GM18507 (cell line): ENCODE measurements at regions not wholly inside any gene's neighbourhood (a gene's known extent, or its start where the extent isn't known, plus 50 kb on each side); places are given as distances from the start of the nearest gene placed in this dataset.
"Not testable (repeated sequence)": the region's sequence is repeated elsewhere in the genome, so short reads cannot be mapped to it uniquely, and the experiment has no call there.

Source experiments
- DNase-seq: peaks from one replicate; pipeline ENCODE4 v3.0.0; 2011; ENCODE audit warnings: low read depth; ENCODE audit not compliant: insufficient read length; ENCODE audit errors: extremely low spot score
- FAIRE-seq: peaks from 2 replicates; lab custom pipeline; 2011; peaks lifted over from hg19 to GRCh38; lab: Jason Lieb, UNC

- no peak for DNase-seq
- no peak for FAIRE-seq
Observed at GRCh38 chr6:74408844-74409243, 712.8 kb downstream of the CD109 start.

DNA sequence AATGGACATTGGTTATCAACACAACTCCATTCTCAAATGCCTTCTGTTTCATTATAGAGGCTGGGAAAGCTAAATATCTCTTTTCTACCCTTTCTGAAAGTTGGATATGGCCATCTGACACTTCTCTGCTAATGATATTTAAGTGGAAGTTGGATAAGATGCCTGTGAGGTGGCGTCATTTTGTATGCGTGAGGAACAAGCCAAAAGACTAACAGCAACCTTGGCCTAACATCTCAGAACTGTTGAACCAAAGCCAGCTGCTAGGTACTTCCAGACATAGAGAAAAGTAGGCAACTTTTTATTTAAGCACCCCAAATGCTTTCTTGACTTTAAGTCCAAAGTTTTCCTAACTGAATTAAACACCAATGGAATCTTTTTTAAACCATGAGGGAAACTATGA, 708.4 kb downstream of the CD109 start:
- DNase-seq (no peak), FAIRE-seq (no peak)

- FAIRE-seq = no peak
- DNase-seq = no peak
Observed at GRCh38 chr6:74402781-74403180, 706.8 kb downstream of the CD109 start.

DNA sequence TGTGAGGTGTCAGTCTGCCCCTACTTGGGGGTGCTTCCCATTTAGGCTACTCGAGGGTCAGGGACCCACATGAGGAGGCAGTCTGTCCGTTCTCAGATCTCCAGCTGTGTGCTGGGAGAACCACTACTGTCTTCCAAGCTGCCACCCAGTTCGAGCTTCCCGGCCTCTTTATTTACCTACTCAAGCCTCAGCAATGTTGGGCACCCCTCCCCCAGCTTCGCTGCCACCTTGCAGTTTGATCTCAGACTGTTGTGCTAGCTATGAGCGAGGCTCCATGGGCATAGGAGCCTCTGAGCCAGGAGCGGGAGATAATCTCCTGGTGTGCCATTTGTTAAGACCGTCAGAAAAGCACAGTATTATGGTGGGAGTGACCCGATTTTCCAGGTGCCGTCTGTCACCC, 682.4 kb downstream of the CD109 start:
- DNase-seq, FAIRE-seq: not testable (repeated sequence)

DNA sequence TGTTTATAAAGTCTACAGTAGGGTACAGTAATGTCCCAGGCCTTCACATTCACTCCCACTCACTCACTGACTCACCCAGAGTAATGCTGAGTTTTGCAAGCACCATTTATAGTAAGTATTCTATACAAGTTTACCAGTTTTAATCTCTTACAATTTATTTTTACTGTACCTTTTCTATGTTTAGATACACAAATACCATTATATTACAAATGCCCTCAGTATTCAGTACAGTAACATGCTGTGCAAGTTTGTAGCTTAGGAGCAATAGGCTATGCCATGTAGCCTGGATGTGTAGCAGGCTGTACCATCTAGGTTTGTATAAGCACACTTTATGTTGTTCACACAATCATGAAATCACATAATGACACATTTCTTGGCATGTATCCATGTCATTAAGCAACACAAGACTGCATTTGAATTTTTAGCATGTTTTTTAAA, 673.6 kb downstream of the CD109 start:
- no peak for FAIRE-seq
- no peak for DNase-seq

DNA sequence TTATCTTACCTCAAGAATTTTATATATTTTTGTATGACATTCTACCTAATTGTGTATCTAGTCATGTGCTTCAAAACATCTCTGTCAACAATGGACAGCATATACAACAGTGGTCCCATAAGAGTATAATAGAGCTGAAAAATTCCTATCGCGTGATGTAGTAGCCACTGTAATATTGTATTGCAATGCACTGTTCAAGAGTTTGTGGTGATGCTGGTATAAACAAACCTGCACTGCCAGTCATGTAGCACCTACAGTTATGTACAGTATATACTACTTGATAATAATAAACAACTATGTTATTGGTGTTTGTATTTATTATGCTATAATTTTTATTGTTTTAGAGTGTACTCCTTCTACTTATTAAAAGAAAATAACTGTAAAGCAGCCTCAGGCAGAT, 672.7 kb downstream of the CD109 start:
- FAIRE-seq = no peak
- DNase-seq = no peak

DNA sequence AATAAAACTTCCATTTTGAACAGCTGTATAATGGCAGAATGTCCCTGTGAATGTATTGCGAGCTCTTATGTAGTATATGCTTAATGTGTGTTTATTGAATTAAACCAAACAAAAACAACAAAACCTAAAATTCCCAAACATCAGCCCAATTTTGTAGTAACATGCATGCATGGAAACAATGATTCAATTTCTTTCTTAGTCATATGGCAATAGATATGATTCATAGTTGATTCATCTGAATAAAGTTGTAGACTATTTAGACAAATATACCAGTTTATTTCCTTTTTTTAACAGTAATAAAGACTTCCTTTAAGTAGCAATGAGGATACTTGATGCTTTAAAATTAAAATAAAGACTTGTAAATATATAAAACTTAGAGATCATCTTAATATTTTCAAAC, 670.6 kb downstream of the CD109 start:
- DNase-seq (no peak), FAIRE-seq (no peak)

DNA sequence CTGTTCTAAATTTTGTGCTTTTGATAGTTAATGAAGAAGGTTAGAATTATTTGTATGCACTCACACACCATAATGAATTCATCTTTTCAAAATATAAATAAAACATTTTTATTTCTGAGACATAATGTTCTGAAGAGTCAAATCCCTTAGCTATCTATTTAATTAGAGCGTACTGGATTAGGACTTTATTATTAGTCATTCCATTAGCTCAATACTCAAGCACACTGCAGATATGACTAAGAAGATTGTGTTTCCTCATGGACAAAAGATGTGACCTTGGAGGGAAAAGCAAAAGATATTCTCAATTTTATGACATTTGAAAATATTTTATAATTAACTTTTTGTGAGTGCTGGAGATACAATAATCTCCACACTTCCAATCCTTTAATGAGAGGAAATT, 666.4 kb downstream of the CD109 start:
- no peak for FAIRE-seq
- no peak for DNase-seq

DNA sequence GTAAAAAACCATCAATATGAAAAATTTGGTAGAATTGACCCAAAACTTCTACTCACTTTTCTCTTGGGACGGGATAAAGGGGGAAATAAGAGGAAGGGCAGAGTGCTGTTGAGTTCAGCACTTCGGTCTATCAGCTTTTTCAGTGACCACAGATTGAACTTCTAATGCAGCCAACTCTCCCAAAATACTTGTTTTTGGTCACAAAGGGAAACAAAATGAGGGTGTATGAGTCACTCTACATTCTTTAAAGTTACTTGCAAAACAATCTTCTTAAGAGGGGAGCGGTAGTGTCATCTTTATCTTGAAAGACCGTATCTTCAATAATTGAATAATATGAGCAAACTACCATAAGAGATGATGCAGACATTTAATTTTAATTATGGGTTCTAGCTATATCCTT, 661.3 kb downstream of the CD109 start:
- FAIRE-seq = no peak
- DNase-seq = no peak

DNA sequence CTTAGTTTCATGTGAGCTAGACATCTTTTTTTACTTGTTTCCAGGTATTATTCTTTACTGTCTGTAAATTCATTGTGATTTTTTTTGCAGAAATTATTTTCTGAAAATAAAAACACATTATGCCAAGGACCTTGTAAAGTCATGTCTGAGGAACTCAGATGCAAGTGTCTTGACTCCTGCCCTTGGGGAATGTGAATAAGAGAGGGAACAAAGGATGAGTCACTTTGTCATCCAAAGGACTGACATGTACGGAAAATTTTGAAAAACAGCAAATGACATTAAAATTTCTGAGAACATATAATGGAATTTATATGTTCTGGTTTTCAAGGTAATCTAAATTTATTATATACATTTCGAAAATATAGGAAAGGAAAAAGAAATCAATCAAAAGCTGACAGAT, 660.4 kb downstream of the CD109 start:
- DNase-seq = no peak
- no peak for FAIRE-seq

DNA sequence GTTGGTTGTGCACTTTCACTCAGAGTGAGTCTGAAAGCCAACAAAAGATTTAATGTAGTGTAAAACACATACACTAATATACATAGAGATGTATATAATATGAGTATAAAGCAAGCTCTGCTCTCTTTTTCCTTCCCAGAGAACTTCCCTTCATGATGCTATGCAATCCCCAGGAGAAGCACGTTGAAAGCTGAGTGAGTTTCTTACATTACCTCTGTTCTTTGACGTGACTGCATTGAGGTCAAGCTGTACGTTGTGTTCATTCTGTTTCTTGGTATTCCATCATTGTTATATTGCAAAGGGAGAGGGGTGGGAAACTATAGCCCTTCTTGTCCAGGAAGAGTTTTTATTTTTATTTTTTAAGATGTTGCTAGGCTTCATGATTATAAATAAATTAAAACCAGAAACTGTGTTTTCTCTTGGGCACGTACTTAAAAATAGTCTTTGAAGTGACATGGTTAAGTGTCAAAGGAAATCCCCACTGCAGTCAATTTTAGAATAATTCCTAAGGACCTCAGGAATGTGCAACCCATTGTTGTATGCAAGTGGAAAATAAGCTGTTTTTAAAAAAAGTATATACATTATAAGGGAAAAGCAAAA, 651.0 kb downstream of the CD109 start:
- FAIRE-seq = no peak
- no peak for DNase-seq

- FAIRE-seq = no peak
- no peak for DNase-seq
Observed at GRCh38 chr6:74343804-74344203, 647.8 kb downstream of the CD109 start.

DNA sequence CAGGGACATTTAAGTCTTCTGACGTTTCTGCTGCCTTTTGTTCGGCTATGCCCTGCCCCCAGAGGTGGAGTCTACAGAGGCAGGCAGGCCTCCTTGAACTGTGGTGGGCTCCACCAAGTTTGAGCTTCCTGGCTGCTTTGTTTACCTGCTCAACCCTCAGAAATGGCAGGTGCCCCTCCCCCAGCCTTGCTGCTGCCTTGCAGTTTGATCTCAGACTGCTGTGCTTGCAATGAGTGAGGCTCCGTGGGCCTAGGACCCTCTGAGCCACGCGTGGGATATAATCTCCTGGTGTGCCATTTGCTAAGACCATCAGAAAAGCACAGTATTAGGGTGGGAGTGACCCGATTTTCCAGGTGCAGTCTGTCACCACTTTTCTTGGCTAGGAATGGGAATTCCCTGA, 647.3 kb downstream of the CD109 start:
- DNase-seq, FAIRE-seq: not testable (repeated sequence)

DNA sequence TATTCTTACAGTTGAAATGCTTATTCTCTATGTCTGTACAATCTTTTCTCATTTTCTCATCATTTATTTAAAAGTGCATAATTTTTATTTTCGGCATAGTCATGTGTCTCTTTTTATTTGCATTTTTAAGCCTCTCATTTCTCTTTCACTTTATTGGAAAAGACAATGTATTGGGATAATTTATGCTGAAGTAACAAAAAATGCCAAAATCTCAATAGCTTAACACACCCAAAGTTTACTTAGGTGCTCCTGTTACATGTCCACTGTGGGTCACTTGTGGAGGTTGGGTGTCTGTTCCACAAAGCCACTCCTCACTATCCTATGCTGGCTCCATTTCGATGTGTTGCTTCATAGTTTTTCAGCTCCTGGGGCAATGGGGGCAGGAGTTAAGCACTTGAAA, 638.7 kb downstream of the CD109 start:
- FAIRE-seq (no peak), DNase-seq (no peak)

- no peak for FAIRE-seq
Observed at GRCh38 chr6:74333406-74333805, 637.4 kb downstream of the CD109 start.

GRCh38 chr6:74320715-74321114, 624.7 kb downstream of the CD109 start:
- FAIRE-seq (no peak), DNase-seq (no peak)

More at GRCh38 chr6:74333406-74333805, 637.4 kb downstream of the CD109 start:
- no peak for DNase-seq

GRCh38 chr6:74320074-74320473, 624.1 kb downstream of the CD109 start:
- DNase-seq (no peak), FAIRE-seq (no peak)

GRCh38 chr6:74319292-74319691, 623.3 kb downstream of the CD109 start:
- DNase-seq = no peak
- FAIRE-seq = no peak

GRCh38 chr6:74318738-74319137, 622.7 kb downstream of the CD109 start:
- no peak for FAIRE-seq
- no peak for DNase-seq

- DNase-seq = no peak
- no peak for FAIRE-seq
Observed at GRCh38 chr6:74312081-74312480, 616.1 kb downstream of the CD109 start.

DNA sequence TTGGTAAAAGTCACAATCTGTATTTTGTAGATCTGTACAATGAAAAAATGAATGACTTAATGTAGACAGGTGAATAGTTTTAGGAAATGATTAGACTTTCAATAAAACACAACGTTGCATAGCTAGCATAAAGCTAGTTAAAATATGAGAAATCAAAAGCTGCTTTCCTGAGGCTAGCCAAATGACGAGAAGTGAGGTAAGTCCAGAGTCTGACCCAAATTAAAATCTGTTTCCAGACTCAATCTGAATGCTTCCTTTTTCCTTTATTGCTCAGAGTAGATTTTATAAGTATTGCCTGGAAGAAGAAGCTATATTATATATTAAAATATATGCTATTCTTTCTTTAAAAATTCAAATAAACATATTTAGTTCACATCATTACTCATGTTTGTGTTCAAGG, 615.4 kb downstream of the CD109 start:
- no peak for FAIRE-seq
- DNase-seq = no peak

GRCh38 chr6:74289884-74290283, 593.9 kb downstream of the CD109 start:
- FAIRE-seq (no peak), DNase-seq (no peak)
